Glomerular endothelial cell (primary cell): ENCODE measurements at regions not wholly inside any gene's neighbourhood (a gene's known extent, or its start where the extent isn't known, plus 50 kb on each side); places are given as distances from the start of the nearest gene placed in this dataset.
"Not testable (repeated sequence)": the region's sequence is repeated elsewhere in the genome, so short reads cannot be mapped to it uniquely, and the experiment has no call there.

Experiments
- DNase-seq: peaks from one replicate; pipeline ENCODE4 v3.0.0-alpha.2; 2011; ENCODE audit warnings: low read depth, low spot score; ENCODE audit errors: extremely low read depth

DNA sequence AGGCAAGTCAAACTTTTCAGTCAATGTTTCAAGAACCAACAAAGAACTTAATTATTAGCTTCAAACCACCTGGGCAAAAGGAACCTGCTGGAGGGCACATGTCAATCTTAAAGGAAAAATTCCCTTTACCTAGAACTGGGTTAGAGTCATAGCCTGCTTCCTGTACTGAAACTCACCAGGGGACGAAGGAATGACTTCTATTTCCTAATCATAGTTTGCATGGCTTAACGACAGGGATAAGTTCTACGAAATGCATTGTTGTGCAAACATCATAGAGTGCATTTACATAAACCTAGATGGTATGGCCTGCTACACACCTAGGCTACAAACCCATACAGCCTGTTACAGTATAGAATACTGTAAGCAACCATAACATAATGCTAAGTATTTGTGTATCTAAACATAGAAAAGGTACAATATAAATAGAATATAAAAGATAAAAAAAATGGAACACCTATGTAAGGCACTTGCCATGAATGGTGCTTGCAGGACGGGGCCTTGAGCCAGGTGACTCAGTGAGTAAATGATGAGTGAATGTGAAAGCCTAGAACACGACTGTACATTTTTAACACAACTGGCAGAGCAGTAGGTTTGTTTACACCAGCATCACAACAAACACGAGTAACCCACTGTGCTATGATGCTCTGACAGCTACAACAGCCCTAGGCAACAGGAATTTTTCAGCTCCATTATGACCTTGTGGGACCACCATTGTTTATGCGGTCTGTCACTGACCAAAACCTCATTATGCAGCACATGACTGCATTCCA, 234.9 kb upstream of the CAND1 start:
- DNase-seq, result no peak

DNA sequence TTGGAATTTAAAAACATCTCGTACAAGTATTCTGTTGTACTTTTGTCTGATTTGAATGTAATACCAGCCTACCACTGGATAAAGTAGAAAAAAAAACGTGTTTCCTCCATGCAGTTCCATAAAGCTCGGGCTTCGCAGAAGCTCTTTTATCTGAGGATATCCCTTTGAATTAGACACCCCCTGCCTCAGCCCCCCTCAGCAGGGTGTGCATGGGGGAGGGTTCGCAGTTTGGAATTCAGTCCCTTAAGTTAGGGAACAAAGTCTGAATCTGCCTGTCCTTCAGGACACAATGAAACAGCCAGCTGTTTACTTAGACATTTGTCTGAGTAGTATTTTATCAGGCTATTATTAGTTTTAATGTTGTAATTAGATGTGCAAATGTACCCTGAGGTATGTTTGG, 234.0 kb upstream of the CAND1 start:
- DNase-seq, result no peak

GRCh38 chr12:67038486-67038885, 230.7 kb upstream of the CAND1 start:
- no peak for DNase-seq

DNA sequence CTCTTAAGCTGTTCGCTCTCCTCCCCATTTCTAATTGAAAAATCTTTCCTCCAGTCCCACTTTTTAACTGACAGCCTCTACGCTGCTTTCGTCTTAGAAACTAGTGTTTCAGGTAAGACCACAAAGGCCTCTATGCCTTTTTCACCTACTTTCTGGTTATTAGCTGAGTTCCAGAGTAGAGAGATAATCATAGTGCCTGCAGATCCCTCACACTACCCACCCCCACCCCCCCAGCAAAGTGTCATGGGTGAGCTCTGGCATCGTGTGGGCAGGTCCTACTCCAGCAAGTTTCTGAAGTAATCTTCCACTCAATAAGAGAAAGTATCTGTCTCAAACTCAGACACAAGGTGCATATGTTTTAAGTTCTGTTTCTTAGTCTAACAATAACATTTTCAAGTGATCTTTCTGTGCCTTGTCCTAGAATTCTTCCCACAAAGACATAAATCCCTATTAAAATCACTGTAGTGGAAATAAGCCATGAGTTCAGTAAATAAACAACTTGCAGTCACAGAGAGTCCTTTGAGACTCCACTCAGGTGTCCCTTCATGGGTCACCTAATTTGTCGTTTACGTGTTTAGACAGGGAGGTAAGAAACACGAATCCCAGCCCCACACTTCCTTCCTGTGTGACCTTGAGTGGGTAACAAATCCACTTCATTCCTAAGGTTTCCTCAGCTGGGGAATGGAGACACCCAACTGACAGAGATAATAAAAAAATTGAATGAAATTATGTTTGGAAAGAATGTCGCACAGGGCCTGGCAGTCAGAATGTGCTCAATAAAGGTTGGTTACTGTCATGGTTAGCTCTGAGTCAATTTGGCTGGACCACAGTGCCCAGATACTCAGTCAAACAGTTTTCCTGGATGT, 228.9 kb upstream of the CAND1 start:
- DNase-seq, result no peak

GRCh38 chr12:67040861-67041137, 228.4 kb upstream of the CAND1 start:
- no peak for DNase-seq

DNA sequence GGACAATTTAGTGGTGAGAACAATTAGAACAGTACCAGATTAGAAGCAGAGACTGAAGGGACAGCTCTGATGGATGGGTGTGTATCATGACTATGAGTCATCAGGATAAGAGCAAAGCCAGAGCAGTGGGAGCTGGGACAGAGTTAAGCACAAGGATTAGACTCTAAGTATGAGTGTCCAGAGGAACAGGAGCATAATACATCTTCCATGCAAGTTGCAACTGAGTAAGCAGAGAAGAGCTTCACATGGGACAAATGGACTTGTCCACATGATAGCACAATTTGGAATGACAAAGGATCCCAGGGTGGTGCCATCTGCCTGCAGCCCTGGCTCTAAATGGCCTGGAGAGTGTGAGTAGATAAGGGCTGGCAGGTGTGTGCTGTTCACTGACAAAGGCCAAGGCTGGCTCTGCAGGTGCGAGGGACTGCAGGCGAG, 226.4 kb upstream of the CAND1 start:
- no peak for DNase-seq

DNA sequence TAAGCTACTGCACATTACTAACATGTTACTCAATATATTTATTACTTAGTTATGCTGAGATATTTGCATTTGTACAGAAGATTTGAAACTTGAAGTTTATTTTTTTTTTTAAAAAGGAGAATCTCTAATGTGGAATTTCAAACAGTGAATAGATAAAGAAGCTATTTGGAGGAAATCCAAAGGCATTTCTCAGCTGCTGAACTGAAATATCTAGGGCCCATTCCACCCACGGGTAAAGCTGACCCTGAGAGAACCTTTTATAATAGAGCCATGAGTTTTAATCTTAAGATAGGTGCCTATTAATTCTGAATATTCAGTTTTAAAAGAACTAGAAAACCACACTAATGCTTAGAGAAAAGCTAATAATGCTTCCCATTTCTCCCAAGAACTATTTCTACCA, 225.4 kb upstream of the CAND1 start:
- no peak for DNase-seq

DNA sequence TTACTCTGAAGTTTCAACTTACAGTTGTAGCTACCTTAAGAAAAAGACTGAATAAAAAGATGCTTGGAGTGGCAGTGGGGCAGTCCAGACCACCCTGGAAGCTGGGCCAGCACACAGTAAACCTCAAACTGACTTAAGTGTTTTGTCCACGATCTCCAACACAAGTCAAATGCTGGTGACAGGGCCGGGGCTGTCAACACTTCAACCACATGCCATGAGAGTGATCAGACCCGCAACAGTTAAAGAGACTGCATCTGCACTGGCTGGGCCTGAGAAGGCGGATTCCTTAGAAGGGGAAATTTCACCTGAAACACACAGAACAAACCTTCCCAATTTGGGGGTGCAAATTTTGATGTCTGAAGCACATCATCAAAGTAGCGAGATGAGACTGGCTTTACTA, 223.5 kb upstream of the CAND1 start:
- DNase-seq, result no peak

DNA sequence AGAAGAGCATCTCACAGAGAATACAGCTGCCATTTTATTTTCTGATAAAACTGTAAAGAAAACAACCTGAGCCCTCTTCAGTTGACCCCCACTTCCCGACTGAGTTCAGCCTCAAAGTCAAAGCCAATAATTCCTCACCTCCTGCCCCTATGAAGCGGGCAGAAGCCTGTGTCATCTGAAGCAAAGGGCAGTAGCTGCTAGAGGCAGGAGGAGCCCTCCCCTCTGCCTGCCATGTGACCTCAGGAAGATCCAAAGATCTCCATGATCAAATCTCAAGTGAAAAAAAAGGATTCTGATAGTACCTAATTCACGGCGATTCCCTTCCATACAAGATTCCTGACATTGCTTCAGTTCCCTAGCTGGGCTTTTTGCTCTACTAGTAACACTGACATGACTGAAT, 223.1 kb upstream of the CAND1 start:
- no peak for DNase-seq

- DNase-seq, result no peak
Observed at GRCh38 chr12:67047634-67048033, 221.5 kb upstream of the CAND1 start.

DNA sequence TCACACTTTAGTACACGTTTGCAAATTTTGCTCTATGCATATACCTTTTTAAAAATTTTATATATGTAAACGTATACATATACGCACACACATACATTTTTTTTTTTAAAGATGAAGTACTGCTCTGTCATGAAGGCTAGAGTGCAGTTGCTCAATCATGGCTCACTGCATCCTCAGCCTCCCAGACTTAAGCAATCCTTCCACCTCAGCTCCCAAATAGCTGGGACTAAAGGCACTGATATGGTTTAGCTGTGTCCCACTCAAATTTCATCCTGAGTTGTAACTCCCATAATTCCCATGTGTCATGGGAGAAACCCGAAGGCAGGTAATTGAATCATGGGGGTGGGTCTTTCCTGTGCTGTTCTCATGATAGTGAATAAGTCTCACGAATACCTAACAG, 220.8 kb upstream of the CAND1 start:
- no peak for DNase-seq

- DNase-seq, result not testable (repeated sequence)
Observed at GRCh38 chr12:67049199-67049598, 220.0 kb upstream of the CAND1 start.

GRCh38 chr12:67052981-67053380, 216.2 kb upstream of the CAND1 start:
- no peak for DNase-seq

DNA sequence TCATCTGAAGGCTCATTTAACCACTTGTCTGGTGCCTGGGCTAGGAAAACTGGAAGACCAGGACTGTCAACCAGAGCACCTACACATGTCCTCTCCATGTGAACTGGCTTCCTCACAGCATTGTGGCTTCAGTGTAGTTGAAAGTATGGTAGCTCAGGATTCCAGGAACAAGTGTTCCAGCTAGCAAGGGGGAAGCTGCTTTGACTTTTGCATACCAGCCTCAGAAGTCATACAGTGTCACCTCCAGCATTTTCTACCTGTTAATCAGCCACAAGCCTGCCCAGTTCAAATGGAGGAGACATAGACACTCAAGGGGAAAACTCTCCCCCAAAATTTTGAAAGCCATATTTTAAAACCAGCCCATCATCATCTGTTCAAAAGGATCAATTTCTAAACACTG, 212.8 kb upstream of the CAND1 start:
- DNase-seq, result no peak

- no peak for DNase-seq
Observed at GRCh38 chr12:67057072-67057471, 212.1 kb upstream of the CAND1 start.

DNA sequence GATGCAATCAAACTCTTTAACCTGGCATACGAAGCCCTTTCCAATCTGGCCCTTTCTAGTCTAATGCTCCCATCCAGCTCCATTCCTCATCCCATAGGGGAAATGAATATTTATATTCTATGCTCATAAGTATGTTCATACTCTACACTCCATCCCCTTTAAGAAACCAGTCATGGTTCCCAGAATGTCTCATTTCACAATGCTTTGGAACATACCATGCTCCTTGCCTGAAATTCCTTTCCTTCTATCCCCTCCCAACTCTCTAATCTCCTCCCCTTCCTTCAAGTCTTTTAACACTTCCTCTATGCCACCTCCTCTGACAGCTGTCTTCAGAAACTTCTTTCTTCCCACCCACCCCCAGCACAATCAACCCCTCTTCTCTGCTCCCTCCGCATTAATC, 207.0 kb upstream of the CAND1 start:
- DNase-seq, result no peak

- no peak for DNase-seq
Observed at GRCh38 chr12:67067453-67068203, 201.5 kb upstream of the CAND1 start.

DNA sequence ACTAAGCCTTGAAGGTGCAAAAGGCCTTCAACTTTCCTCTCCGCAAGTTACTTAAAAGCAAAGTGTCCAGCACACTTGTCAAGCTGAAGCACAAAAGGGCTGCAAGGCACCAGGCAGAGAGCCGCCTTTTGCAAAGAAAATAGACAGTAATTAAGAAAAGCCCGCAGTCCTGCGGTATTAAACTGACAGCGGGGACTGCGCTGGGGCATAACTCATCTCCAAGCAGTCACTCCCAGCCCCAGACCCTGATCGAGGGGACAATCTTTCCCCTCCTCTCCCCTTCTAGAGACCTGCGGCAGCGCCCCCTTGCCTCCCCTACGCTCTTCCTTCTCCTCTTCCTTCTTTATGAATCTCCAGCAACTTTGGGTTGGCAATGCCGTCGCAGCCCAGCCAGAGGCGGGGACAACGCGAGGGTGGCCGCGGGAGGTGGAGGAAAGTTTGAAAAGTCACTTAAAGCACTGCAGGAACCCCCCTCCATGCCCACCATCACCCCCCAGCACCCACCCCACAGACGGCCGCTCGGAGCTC, 200.9 kb upstream of the CAND1 start:
- no peak for DNase-seq

- DNase-seq, result no peak
Observed at GRCh38 chr12:67068761-67069450, 200.3 kb upstream of the CAND1 start.

GRCh38 chr12:67069451-67070306, 199.5 kb upstream of the CAND1 start:
- no peak for DNase-seq
